OCI-LY1 (cell line): ENCODE measurements at regions not wholly inside any gene's neighbourhood (a gene's known extent, or its start where the extent isn't known, plus 50 kb on each side); places are given as distances from the start of the nearest gene placed in this dataset.

Experiments
- H2AFZ ChIP-seq: fragments of 200-600 bp; sonication (generic), shearing (Covaris generic); 2 replicates; pipeline ENCODE4 v1.6.0; 2014; ENCODE audit warnings: antibody characterized with exemption, mild to moderate bottlenecking, low read length
- H3F3A ChIP-seq: fragments of 200-600 bp; sonication (generic), shearing (Covaris generic); 2 replicates; pipeline ENCODE4 v1.6.0; 2014; ENCODE audit warnings: mild to moderate bottlenecking, antibody characterized with exemption, low read length, moderate library complexity; ENCODE audit not compliant: insufficient read depth
- H3K27ac ChIP-seq: fragments of 200-600 bp; sonication (generic); 2 replicates; pipeline ENCODE4 v1.5.1; 2014; ENCODE audit warnings: low read length, mixed run types, mild to moderate bottlenecking, low read depth; ENCODE audit not compliant: poor library complexity, severe bottlenecking
- H3K27me3 ChIP-seq: fragments of 200-600 bp; sonication (generic); 2 replicates; pipeline ENCODE4 v1.6.0; 2014; ENCODE audit warnings: antibody characterized with exemption, mild to moderate bottlenecking, low read length, moderate library complexity; ENCODE audit not compliant: insufficient read depth
- H3K36me3 ChIP-seq: fragments of 200-600 bp; sonication (generic); 2 replicates; pipeline ENCODE4 v1.6.1; 2014; ENCODE audit warnings: mild to moderate bottlenecking, antibody characterized with exemption, low read length, moderate library complexity, mixed read lengths; ENCODE audit not compliant: insufficient read depth
- H3K4me1 ChIP-seq: fragments of 200-600 bp; sonication (generic); 2 replicates; pipeline ENCODE4 v1.5.1; 2014; ENCODE audit warnings: mild to moderate bottlenecking, low read length, moderate library complexity; ENCODE audit not compliant: insufficient read depth, severe bottlenecking
- H3K4me2 ChIP-seq: fragments of 200-600 bp; sonication (generic), shearing (Covaris generic); 2 replicates; pipeline ENCODE4 v1.6.1; 2014; ENCODE audit warnings: low read length
- H3K4me3 ChIP-seq: fragments of 200-600 bp; sonication (generic); 2 replicates; pipeline ENCODE4 v1.5.1; 2014; ENCODE audit warnings: low read length, low read depth, mild to moderate bottlenecking, mixed read lengths; ENCODE audit not compliant: poor library complexity, severe bottlenecking
- H3K79me2 ChIP-seq: fragments of 200-600 bp; shearing (Covaris generic); 2 replicates; pipeline ENCODE4 v1.6.1; 2016; ENCODE audit warnings: mixed run types, low read length, mixed read lengths; ENCODE audit not compliant: insufficient read depth
- H3K9ac ChIP-seq: fragments of 200-600 bp; sonication (generic), shearing (Covaris generic); 2 replicates; pipeline ENCODE4 v1.6.1; 2014; ENCODE audit warnings: mild to moderate bottlenecking, low read length, mixed read lengths
- H3K9me2 ChIP-seq: fragments of 200-600 bp; sonication (generic), shearing (Covaris generic); 2 replicates; pipeline ENCODE4 v1.6.1; 2014; ENCODE audit warnings: low read depth, mild to moderate bottlenecking, low read length, mixed read lengths
- H3K9me3 ChIP-seq: fragments of 200-600 bp; shearing (Covaris generic); 2 replicates; pipeline ENCODE4 v1.6.1; 2014; ENCODE audit warnings: low read length, mixed read lengths
- H4K20me1 ChIP-seq: fragments of 200-600 bp; sonication (generic), shearing (Covaris generic); 2 replicates; pipeline ENCODE4 v1.6.0; 2016; ENCODE audit warnings: mild to moderate bottlenecking, low read length; ENCODE audit not compliant: insufficient read depth
- EZH2 ChIP-seq: fragments of 200-600 bp; sonication (generic), shearing (Covaris generic); IDR thresholded peaks from 2 replicates; pipeline ENCODE4 v1.8.0; 2017; ENCODE audit warnings: borderline replicate concordance, mixed run types, mild to moderate bottlenecking, antibody characterized with exemption, low read length, moderate library complexity, mixed read lengths
- TF ChIP-seq, protein P1 (sequence below): fragments of 200-600 bp; sonication (generic), shearing (Covaris generic); IDR thresholded peaks from 2 replicates; pipeline ENCODE4 v1.5.1; 2017; ENCODE audit warnings: mild to moderate bottlenecking, antibody characterized with exemption, low read length, moderate library complexity, mixed read lengths

- Histone ChIP-seq H3K9me2 (no peaks in the 10 kb centered on the region), H3K36me3 (no peaks in the 10 kb centered on the region), H2AFZ (no peak overlapping the region), H3K79me2 (no peaks in the 10 kb centered on the region), H3K9me3 (no peaks in the 10 kb centered on the region), H3K9ac (no peak overlapping the region), H3K27me3 (no peaks in the 10 kb centered on the region), H4K20me1 (no peaks in the 10 kb centered on the region), H3K4me1 (no peaks in the 10 kb centered on the region), H3F3A (no peaks in the 10 kb centered on the region), H3K4me2 (no peak overlapping the region), H3K4me3 (no peak overlapping the region), H3K27ac (no peak overlapping the region)
- TF ChIP-seq EZH2: no peak
- TF ChIP-seq, protein P1, sequence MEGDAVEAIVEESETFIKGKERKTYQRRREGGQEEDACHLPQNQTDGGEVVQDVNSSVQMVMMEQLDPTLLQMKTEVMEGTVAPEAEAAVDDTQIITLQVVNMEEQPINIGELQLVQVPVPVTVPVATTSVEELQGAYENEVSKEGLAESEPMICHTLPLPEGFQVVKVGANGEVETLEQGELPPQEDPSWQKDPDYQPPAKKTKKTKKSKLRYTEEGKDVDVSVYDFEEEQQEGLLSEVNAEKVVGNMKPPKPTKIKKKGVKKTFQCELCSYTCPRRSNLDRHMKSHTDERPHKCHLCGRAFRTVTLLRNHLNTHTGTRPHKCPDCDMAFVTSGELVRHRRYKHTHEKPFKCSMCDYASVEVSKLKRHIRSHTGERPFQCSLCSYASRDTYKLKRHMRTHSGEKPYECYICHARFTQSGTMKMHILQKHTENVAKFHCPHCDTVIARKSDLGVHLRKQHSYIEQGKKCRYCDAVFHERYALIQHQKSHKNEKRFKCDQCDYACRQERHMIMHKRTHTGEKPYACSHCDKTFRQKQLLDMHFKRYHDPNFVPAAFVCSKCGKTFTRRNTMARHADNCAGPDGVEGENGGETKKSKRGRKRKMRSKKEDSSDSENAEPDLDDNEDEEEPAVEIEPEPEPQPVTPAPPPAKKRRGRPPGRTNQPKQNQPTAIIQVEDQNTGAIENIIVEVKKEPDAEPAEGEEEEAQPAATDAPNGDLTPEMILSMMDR: no peak
Observed at GRCh38 chr1:177479600-177479999, 308.8 kb downstream of the BRINP2 start.

DNA sequence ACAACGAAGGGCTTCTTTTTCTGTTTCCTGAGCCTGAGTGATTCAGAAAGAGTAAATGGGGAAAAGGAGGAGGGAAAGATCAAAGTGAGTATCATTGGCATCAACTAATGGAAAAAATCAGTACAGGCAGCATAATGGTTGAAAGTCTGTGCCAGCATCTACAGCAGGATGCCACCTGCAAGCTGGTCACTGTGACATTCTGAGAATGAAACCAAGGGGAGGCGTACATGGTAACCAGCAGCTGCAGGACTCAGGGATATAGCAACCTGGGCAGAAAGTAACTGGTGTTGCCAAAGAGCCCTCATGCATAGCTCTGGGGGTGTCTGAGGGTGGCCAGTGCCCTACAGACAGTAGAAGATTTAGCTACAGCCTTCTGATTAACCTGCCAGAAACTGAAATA is 305.9 kb downstream of the BRINP2 start:
- H3K4me2 ChIP-seq: no peak overlapping the region
- H3K4me1 ChIP-seq: no peaks in the 10 kb centered on the region
- no peak overlapping the region for H3K4me3 ChIP-seq
- no peaks in the 10 kb centered on the region for H4K20me1 ChIP-seq
- no peaks in the 10 kb centered on the region for H3K79me2 ChIP-seq
- H3K9me3 ChIP-seq: no peaks in the 10 kb centered on the region
- no peaks in the 10 kb centered on the region for H3K9me2 ChIP-seq
- no peaks in the 10 kb centered on the region for H3F3A ChIP-seq
- H3K27ac ChIP-seq: no peak overlapping the region
- H3K9ac ChIP-seq: no peak overlapping the region
- H3K36me3 ChIP-seq: no peaks in the 10 kb centered on the region
- no peak overlapping the region for H2AFZ ChIP-seq
- TF ChIP-seq EZH2: no peak
- TF ChIP-seq, protein P1: no peak
- H3K27me3 ChIP-seq: no peaks in the 10 kb centered on the region

DNA sequence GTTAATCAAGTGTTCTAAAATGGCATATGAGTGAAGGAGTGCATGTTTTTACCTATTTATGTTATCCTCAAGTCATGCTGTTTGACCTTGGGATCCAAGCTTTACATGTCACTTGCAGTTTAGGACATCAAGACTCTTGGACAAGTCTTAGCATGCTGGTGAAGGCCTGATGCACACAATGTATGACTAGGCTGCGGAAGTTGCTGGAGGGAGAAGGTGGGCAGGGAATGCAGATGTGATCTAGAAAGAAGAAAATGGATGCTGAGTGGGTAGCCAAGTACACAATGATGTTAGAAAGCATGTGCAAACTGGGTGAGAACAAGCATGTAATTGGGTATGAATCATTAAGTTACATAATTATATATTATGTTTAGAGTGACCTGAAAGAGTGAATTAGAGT is 301.8 kb downstream of the BRINP2 start:
- Histone ChIP-seq H2AFZ (no peak overlapping the region), H3K36me3 (no peaks in the 10 kb centered on the region), H3K27ac (no peak overlapping the region), H3K9ac (no peak overlapping the region), H3K4me2 (no peak overlapping the region), H3K27me3 (no peaks in the 10 kb centered on the region), H4K20me1 (no peaks in the 10 kb centered on the region), H3K4me1 (no peaks in the 10 kb centered on the region), H3K9me2 (no peaks in the 10 kb centered on the region), H3F3A (no peaks in the 10 kb centered on the region), H3K9me3 (no peaks in the 10 kb centered on the region), H3K4me3 (no peak overlapping the region), H3K79me2 (no peaks in the 10 kb centered on the region)
- TF ChIP-seq, protein P1: no peak
- no peak for TF ChIP-seq EZH2
